Mesothelial cell of epicardium (in vitro differentiated cells): ENCODE measurements at regions not wholly inside any gene's neighbourhood (a gene's known extent, or its start where the extent isn't known, plus 50 kb on each side); places are given as distances from the start of the nearest gene placed in this dataset.

Experiments used
- DNase-seq, 2 experiments: peaks; one replicate each; pipeline ENCODE4 v3.0.0; 2021; ENCODE audit warnings: low spot score in 2 of 2; ENCODE audit not compliant: unreplicated experiment in 2 of 2
- H3K27ac Mint-ChIP-seq: 2 replicates; pipeline ENCODE4 v1.8.0; 2021; ENCODE audit warnings: mixed read lengths
- H3K27me3 Mint-ChIP-seq: 2 replicates; pipeline ENCODE4 v1.8.0; 2021; ENCODE audit warnings: low read depth, mixed read lengths
- H3K36me3 Mint-ChIP-seq: 2 replicates; pipeline ENCODE4 v1.8.0; 2021; ENCODE audit warnings: mixed read lengths
- H3K4me1 Mint-ChIP-seq: 2 replicates; pipeline ENCODE4 v1.8.0; 2021; ENCODE audit warnings: mixed read lengths
- H3K4me3 Mint-ChIP-seq: 2 replicates; pipeline ENCODE4 v1.8.0; 2021; ENCODE audit warnings: mild to moderate bottlenecking, moderate library complexity, mixed read lengths
- H3K9me3 Mint-ChIP-seq: 2 replicates; pipeline ENCODE4 v1.8.0; 2021; ENCODE audit warnings: mixed read lengths
- CTCF ChIP-seq: fragments of 200-600 bp; sonication (generic); IDR thresholded peaks from one replicate; pipeline ENCODE4 v1.5.0; 2021; ENCODE audit warnings: antibody characterized with exemption; ENCODE audit not compliant: unreplicated experiment

GRCh38 chr5:54732108-54732507 lies 214.5 kb downstream of the SNX18 start:
- no peak for DNase-seq
- H3K36me3 Mint-ChIP-seq: no peaks in the 10 kb centered on the region
- no peak for TF ChIP-seq CTCF
- H3K9me3 Mint-ChIP-seq: peaks cover 2% of the 10 kb centered on the region
- no peak overlapping the region for H3K27ac Mint-ChIP-seq
- no peaks in the 10 kb centered on the region for H3K4me1 Mint-ChIP-seq
- no peaks in the 10 kb centered on the region for H3K27me3 Mint-ChIP-seq
- H3K4me3 Mint-ChIP-seq: no peak overlapping the region

- Mint-ChIP-seq H3K27ac (no peak overlapping the region), H3K27me3 (no peaks in the 10 kb centered on the region), H3K9me3 (peaks cover 2% of the 10 kb centered on the region), H3K36me3 (no peaks in the 10 kb centered on the region), H3K4me1 (no peaks in the 10 kb centered on the region), H3K4me3 (no peak overlapping the region)
- no peak for DNase-seq
- no peak for TF ChIP-seq CTCF
Observed at GRCh38 chr5:54728588-54728915, 211.0 kb downstream of the SNX18 start.

- H3K9me3 Mint-ChIP-seq: no peaks in the 10 kb centered on the region
- H3K4me1 Mint-ChIP-seq: no peaks in the 10 kb centered on the region
- H3K27me3 Mint-ChIP-seq: no peaks in the 10 kb centered on the region
- no peaks in the 10 kb centered on the region for H3K36me3 Mint-ChIP-seq
- H3K4me3 Mint-ChIP-seq: no peak overlapping the region
- H3K27ac Mint-ChIP-seq: no peak overlapping the region
- no peak for TF ChIP-seq CTCF
- DNase-seq: no peak
Observed at GRCh38 chr5:54727874-54728587, 210.5 kb downstream of the SNX18 start.

GRCh38 chr5:54725391-54726280 lies 208.1 kb downstream of the SNX18 start:
- Mint-ChIP-seq H3K27me3 (no peaks in the 10 kb centered on the region), H3K4me3 (no peak overlapping the region), H3K36me3 (no peaks in the 10 kb centered on the region), H3K4me1 (peaks cover 8% of the 10 kb centered on the region), H3K9me3 (no peaks in the 10 kb centered on the region), H3K27ac (no peak overlapping the region)
- TF ChIP-seq CTCF: no peak
- no peak for DNase-seq

- Mint-ChIP-seq H3K4me1 (peaks cover 20% of the 10 kb centered on the region), H3K4me3 (no peak overlapping the region), H3K27me3 (no peaks in the 10 kb centered on the region), H3K27ac (no peak overlapping the region), H3K9me3 (no peaks in the 10 kb centered on the region), H3K36me3 (no peaks in the 10 kb centered on the region)
- no peak for TF ChIP-seq CTCF
- no peak for DNase-seq
Observed at GRCh38 chr5:54722846-54723433, 205.4 kb downstream of the SNX18 start.
